22Rv1 (cell line): ENCODE measurements at regions not wholly inside any gene's neighbourhood (a gene's known extent, or its start where the extent isn't known, plus 50 kb on each side); places are given as distances from the start of the nearest gene placed in this dataset.

Experiments used
- H3K27ac ChIP-seq: fragments of 450-650 bp; 2 replicates; pipeline ENCODE4 v1.5.1; 2017
- CTCF ChIP-seq: fragments of 450-650 bp; IDR thresholded peaks from 2 replicates; pipeline ENCODE4 v1.5.1; 2017; ENCODE audit warnings: mild to moderate bottlenecking
- ZFX ChIP-seq: fragments of 450-650 bp; IDR thresholded peaks from 2 replicates; pipeline ENCODE4 v1.6.1; 2017; ENCODE audit warnings: antibody characterized with exemption, borderline replicate concordance

- H3K27ac ChIP-seq = no peak overlapping the region
- TF ChIP-seq ZFX (no peak), CTCF (no peak)
Observed at GRCh38 chr20:11459090-11459890, 458.4 kb upstream of the BTBD3 start.

DNA sequence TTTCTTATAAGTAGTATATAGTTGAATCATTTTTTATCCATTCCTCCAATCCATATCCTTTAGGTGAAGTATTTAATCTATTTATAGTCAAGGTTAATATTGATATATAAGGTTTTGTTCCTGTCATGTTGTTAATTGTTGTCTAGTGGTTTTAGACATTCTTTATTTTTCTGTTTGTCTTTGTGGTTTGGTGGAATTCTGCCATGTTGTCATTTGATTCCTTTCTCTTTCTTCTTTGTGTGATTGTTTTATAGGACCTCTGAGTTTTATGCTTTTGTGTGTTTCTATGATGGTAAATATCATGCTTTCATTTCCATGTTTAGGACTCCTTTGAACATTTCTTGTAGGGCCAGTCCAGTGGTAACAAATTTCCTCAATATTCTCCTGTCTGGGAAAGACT, 450.3 kb upstream of the BTBD3 start:
- no peak overlapping the region for H3K27ac ChIP-seq
- TF ChIP-seq CTCF (no peak), ZFX (no peak)

DNA sequence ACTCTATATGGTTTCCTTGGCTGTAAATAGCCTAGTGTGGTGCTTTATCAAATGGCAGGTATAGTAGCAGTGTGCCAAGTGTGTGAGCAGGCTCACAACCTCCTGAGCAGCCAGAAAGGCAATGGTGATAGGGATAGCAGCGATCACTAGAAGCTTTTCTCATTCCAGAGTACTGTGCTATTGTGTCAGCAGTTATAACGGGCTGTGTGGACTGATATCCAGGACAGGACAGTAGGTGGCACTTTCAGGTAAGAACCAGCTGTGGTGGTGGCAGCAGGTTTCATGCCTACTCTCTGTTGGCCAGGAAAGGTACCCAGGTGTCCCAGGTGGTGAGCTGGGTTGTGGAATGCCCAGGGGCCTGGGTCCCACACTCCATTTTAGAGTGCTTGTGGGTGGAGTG, 448.8 kb upstream of the BTBD3 start:
- H3K27ac ChIP-seq = no peak overlapping the region
- TF ChIP-seq CTCF = no peak
- no peak for TF ChIP-seq ZFX

GRCh38 chr20:11469795-11470435, 447.8 kb upstream of the BTBD3 start:
- TF ChIP-seq ZFX (no peak), CTCF (no peak)
- H3K27ac ChIP-seq = no peak overlapping the region

GRCh38 chr20:11473983-11474382, 443.7 kb upstream of the BTBD3 start:
- no peak for TF ChIP-seq CTCF
- TF ChIP-seq ZFX = no peak
- H3K27ac ChIP-seq = no peak overlapping the region

GRCh38 chr20:11483697-11484096, 434.0 kb upstream of the BTBD3 start:
- no peak for TF ChIP-seq ZFX
- TF ChIP-seq CTCF = no peak

GRCh38 chr20:11484479-11484878, 433.2 kb upstream of the BTBD3 start:
- no peak overlapping the region for H3K27ac ChIP-seq
- TF ChIP-seq ZFX = no peak
- TF ChIP-seq CTCF = no peak

More at GRCh38 chr20:11483697-11484096, 434.0 kb upstream of the BTBD3 start:
- H3K27ac ChIP-seq = no peak overlapping the region
